Activated T-cell treated with anti-CD3 and anti-CD28 coated beads, Interleukin-2, amount 50 U/mL, for 4 hours (primary cell): ENCODE measurements at regions not wholly inside any gene's neighbourhood (a gene's known extent, or its start where the extent isn't known, plus 50 kb on each side); places are given as distances from the start of the nearest gene placed in this dataset.

ENCODE experiments used
- ATAC-seq, 2 donors: fragments of 200-7000 bp; cut with Tn5 transposase; one replicate each; pipeline ENCODE4 v1.10.0; 2021
- DNase-seq: peaks from one replicate; pipeline ENCODE4 v3.0.0-alpha.2; 2020
- H3K27me3 Mint-ChIP-seq: one replicate; pipeline ENCODE4 v1.8.0; 2021; ENCODE audit warnings: low read depth, mixed read lengths
- H3K36me3 Mint-ChIP-seq: one replicate; pipeline ENCODE4 v1.8.0; 2022; ENCODE audit warnings: mixed read lengths; ENCODE audit not compliant: insufficient read depth
- H3K4me1 Mint-ChIP-seq: one replicate; pipeline ENCODE4 v1.8.0; 2021; ENCODE audit warnings: low read depth, mixed read lengths
- H3K4me3 Mint-ChIP-seq: one replicate; pipeline ENCODE4 v1.8.0; 2021; ENCODE audit warnings: mild to moderate bottlenecking, moderate library complexity, mixed read lengths
- H3K9me3 Mint-ChIP-seq: one replicate; pipeline ENCODE4 v1.8.0; 2021; ENCODE audit warnings: mixed read lengths

DNA sequence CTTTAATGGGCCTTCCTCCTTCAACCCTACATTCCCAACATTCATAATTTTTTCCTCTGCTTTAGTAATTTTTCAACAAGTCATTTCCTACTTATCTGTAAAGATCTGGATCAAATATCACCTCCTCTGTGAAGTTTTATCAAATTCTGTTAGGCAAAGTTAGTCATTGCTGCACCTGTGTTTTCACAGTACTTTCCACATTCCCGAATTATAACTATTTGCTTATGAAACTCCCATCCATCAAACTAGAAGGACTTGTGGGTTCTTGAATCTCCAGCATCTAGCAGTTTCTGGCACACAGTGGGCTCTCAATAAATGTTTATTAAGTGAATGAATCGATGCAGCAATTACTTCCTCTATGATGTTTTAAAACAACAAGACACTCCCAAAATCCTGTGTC is 257.6 kb downstream of the HDGFL1 start:
- Mint-ChIP-seq H3K36me3 (no peaks in the 10 kb centered on the region), H3K27me3 (no peaks in the 10 kb centered on the region), H3K4me3 (no peak overlapping the region), H3K9me3 (peaks cover 6% of the 10 kb centered on the region), H3K4me1 (no peaks in the 10 kb centered on the region)
- DNase-seq (no peak), ATAC-seq (no peak)

- Mint-ChIP-seq H3K9me3 (peaks cover 6% of the 10 kb centered on the region), H3K27me3 (no peaks in the 10 kb centered on the region), H3K4me1 (no peaks in the 10 kb centered on the region), H3K4me3 (no peak overlapping the region), H3K36me3 (no peaks in the 10 kb centered on the region)
- ATAC-seq (no peak), DNase-seq (no peak)
Observed at GRCh38 chr6:22827760-22828159, 258.4 kb downstream of the HDGFL1 start.

- ATAC-seq (no peak), DNase-seq (no peak)
- peaks cover 6% of the 10 kb centered on the region for H3K9me3 Mint-ChIP-seq
- no peaks in the 10 kb centered on the region for H3K4me1 Mint-ChIP-seq
- H3K4me3 Mint-ChIP-seq, result no peak overlapping the region
- no peaks in the 10 kb centered on the region for H3K27me3 Mint-ChIP-seq
- H3K36me3 Mint-ChIP-seq, result no peaks in the 10 kb centered on the region
Observed at GRCh38 chr6:22828179-22829062, 259.1 kb downstream of the HDGFL1 start.

DNA sequence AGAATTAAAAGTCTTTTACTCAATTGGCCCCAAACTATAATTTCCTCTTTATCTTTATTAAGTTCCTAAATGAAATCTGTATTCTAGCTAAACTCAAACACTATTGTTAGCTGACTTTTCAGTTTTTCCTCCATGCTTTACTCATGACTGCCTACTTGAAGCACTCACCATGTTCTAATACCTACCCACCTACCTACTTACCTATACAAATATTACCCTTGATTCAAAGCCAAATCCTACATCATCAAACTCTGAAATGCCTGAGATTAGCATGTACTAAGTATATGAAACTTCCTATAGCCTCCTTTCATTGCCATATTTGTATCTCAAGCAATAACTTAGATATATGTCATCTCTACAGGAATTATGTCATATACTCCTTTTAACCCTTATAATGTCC is 259.7 kb downstream of the HDGFL1 start:
- no peak overlapping the region for H3K4me3 Mint-ChIP-seq
- no peak for ATAC-seq
- no peaks in the 10 kb centered on the region for H3K4me1 Mint-ChIP-seq
- H3K9me3 Mint-ChIP-seq, result peaks cover 6% of the 10 kb centered on the region
- DNase-seq, result no peak
- no peaks in the 10 kb centered on the region for H3K27me3 Mint-ChIP-seq
- no peaks in the 10 kb centered on the region for H3K36me3 Mint-ChIP-seq

DNA sequence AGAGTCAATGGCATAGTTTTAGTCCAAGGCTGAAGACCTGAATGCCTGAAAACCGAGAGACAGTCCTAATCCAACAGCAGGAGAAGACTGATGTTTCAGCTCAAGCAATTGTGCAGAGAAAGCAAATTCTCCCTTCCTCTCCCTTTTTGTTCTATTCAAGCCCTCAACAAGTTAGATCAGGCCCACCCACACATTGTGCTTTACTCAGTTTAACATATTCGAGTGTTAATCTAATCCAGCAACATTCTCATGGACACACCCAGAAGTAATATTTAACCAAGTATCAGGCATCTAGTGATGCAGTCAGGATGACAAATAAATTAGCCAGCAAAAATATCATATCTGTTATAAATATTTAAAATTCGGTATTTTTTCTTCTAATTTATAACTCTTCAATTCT is 261.1 kb downstream of the HDGFL1 start:
- DNase-seq (no peak), ATAC-seq (no peak)
- H3K27me3 Mint-ChIP-seq, result no peaks in the 10 kb centered on the region
- H3K9me3 Mint-ChIP-seq, result peaks cover 16% of the 10 kb centered on the region
- no peaks in the 10 kb centered on the region for H3K4me1 Mint-ChIP-seq
- no peaks in the 10 kb centered on the region for H3K36me3 Mint-ChIP-seq
- no peak overlapping the region for H3K4me3 Mint-ChIP-seq

- ATAC-seq (no peak), DNase-seq (no peak)
- Mint-ChIP-seq H3K36me3 (no peaks in the 10 kb centered on the region), H3K4me1 (no peaks in the 10 kb centered on the region), H3K4me3 (no peak overlapping the region), H3K27me3 (no peaks in the 10 kb centered on the region), H3K9me3 (peaks cover 16% of the 10 kb centered on the region)
Observed at GRCh38 chr6:22833191-22833590, 263.8 kb downstream of the HDGFL1 start.

- DNase-seq (no peak), ATAC-seq (no peak)
- Mint-ChIP-seq H3K27me3 (no peaks in the 10 kb centered on the region), H3K4me3 (no peak overlapping the region), H3K36me3 (no peaks in the 10 kb centered on the region), H3K9me3 (peaks cover 26% of the 10 kb centered on the region), H3K4me1 (no peaks in the 10 kb centered on the region)
Observed at GRCh38 chr6:22838345-22838744, 269.0 kb downstream of the HDGFL1 start.

DNA sequence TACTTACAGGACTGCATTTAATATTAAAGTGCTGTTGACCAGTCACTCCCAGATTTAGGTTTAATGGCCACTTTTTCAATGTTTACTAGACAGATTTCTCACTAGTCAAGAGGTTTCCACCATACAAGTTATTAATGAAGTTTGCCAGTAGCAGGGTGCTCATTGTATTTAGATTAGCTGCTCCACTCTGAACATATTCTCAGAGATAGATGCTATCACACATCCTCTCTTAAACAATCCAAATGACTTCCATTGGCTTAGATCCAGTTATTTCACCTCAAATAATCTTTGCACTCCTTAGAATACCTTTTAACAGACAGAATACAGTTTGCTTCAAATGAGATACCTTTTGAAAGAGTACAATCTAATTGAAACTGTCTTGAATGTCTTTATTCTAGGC is 276.1 kb downstream of the HDGFL1 start:
- Mint-ChIP-seq H3K36me3 (no peaks in the 10 kb centered on the region), H3K27me3 (no peaks in the 10 kb centered on the region), H3K4me3 (no peak overlapping the region), H3K9me3 (no peaks in the 10 kb centered on the region), H3K4me1 (no peaks in the 10 kb centered on the region)
- ATAC-seq (no peak), DNase-seq (no peak)

DNA sequence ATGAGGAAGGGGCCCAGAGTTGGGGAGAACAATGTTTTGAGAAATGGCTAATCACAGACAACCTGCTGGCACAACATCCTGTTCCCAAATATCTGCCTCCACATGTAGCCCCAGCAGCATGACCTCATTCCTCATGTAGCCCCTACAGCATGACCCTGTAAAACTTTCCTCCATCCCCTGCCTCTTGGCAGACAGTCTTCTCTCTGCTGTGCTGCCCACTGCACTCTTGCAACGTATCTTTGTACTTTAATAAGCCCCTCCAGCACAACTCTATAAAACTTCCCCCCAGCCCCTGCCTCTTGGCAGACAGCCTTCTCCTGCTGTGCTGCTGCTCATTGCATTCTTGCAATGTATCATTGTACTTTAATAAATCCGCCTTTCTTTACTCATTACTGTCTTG is 278.8 kb downstream of the HDGFL1 start:
- H3K9me3 Mint-ChIP-seq, result no peaks in the 10 kb centered on the region
- H3K36me3 Mint-ChIP-seq, result no peaks in the 10 kb centered on the region
- no peak for DNase-seq
- no peaks in the 10 kb centered on the region for H3K27me3 Mint-ChIP-seq
- no peak for ATAC-seq
- H3K4me1 Mint-ChIP-seq, result no peaks in the 10 kb centered on the region
- no peak overlapping the region for H3K4me3 Mint-ChIP-seq

GRCh38 chr6:22849921-22850320 is 280.6 kb downstream of the HDGFL1 start:
- DNase-seq (no peak), ATAC-seq (no peak)
- Mint-ChIP-seq H3K27me3 (no peaks in the 10 kb centered on the region), H3K36me3 (no peaks in the 10 kb centered on the region), H3K4me1 (no peaks in the 10 kb centered on the region), H3K4me3 (no peak overlapping the region), H3K9me3 (no peaks in the 10 kb centered on the region)

DNA sequence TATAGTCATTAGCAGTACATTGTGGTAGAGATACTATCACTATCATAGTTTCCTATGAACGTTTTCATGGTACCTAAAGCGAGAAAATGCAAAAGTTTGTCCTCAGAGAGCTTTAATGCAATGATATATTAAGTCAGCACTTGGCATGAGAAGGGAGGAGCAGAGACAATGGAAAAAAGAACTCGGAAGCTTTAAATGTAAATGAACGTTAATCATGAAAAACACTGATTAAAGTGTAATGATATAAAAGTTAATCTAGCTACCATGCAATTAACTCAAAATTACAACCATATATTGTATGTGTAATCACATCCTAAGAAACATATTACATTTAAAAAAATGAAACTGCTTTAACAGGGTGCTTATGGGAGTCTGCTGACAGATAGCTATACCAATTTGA is 282.7 kb downstream of the HDGFL1 start:
- Mint-ChIP-seq H3K9me3 (peaks cover under 1% of the 10 kb centered on the region), H3K36me3 (no peaks in the 10 kb centered on the region), H3K4me3 (no peak overlapping the region), H3K27me3 (no peaks in the 10 kb centered on the region), H3K4me1 (no peaks in the 10 kb centered on the region)
- ATAC-seq, result no peak
- no peak for DNase-seq

DNA sequence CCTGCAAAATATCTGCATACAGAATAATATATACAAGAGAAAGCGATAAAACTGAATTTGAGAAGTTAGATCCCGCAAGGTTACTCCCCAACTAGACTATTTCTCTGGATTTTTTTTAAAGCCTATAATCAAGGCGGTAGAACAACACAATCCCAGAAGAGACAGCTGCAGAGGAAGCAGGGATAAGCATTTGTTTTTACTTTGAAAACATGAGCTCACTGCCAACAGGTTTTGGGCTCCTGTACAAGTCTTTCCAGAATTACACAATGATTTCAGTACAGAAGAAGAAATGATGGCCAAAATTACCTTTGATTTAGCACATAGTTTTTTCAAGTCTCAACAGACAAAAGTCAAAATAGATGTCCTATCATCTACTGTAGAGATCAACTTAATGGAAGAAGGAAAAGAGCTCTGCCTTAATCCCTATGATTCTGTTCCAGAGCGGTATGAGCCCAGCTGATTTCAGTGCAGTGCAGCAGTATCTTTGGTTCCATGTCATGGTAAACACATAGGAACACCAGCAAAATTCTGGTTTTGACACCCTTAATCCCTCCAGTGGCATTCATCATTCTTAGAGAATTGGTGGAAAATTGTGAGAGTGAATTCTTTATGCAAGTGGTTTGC is 304.3 kb downstream of the HDGFL1 start:
- H3K36me3 Mint-ChIP-seq, result no peaks in the 10 kb centered on the region
- H3K4me1 Mint-ChIP-seq, result no peaks in the 10 kb centered on the region
- H3K4me3 Mint-ChIP-seq, result no peak overlapping the region
- H3K27me3 Mint-ChIP-seq, result no peaks in the 10 kb centered on the region
- DNase-seq, result no peak
- no peak for ATAC-seq
- peaks cover 22% of the 10 kb centered on the region for H3K9me3 Mint-ChIP-seq

GRCh38 chr6:22875845-22876244 is 306.5 kb downstream of the HDGFL1 start:
- DNase-seq, result no peak
- Mint-ChIP-seq H3K27me3 (no peaks in the 10 kb centered on the region), H3K36me3 (no peaks in the 10 kb centered on the region), H3K9me3 (peaks cover 17% of the 10 kb centered on the region), H3K4me3 (no peak overlapping the region), H3K4me1 (no peaks in the 10 kb centered on the region)
- no peak for ATAC-seq

DNA sequence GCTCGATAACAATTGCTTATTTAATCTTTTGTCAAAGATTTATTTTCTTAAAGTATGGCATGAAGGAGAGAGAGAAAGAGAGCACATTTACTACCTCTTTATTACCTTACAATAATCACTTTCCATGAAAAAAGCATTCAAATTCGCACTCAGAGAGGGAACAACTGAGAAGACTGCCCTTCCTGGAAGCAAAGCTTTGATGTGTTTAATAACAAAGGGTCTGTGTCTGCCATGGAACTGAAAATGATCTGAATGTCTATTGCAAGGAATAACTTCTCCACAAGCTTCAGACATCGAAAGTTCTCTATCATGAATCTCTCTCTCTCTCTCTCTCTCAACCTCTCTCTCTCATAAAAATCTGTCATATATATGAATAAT is 308.9 kb downstream of the HDGFL1 start:
- H3K4me1 Mint-ChIP-seq, result no peaks in the 10 kb centered on the region
- DNase-seq (no peak), ATAC-seq (no peak)
- no peaks in the 10 kb centered on the region for H3K27me3 Mint-ChIP-seq
- no peaks in the 10 kb centered on the region for H3K36me3 Mint-ChIP-seq
- H3K4me3 Mint-ChIP-seq, result no peak overlapping the region
- H3K9me3 Mint-ChIP-seq, result peaks cover 12% of the 10 kb centered on the region

- no peak for ATAC-seq
Observed at GRCh38 chr6:22878706-22879105, 309.3 kb downstream of the HDGFL1 start.

More at GRCh38 chr6:22878706-22879105, 309.3 kb downstream of the HDGFL1 start:
- H3K4me1 Mint-ChIP-seq, result no peaks in the 10 kb centered on the region
- H3K9me3 Mint-ChIP-seq, result peaks cover 12% of the 10 kb centered on the region
- no peaks in the 10 kb centered on the region for H3K36me3 Mint-ChIP-seq
- H3K4me3 Mint-ChIP-seq, result no peak overlapping the region
- no peaks in the 10 kb centered on the region for H3K27me3 Mint-ChIP-seq
- DNase-seq, result no peak
